ENCODE measurements at regions not wholly inside any gene's neighbourhood (a gene's known extent, or its start where the extent isn't known, plus 50 kb on each side); places are given as distances from the start of the nearest gene placed in this dataset.

GRCh38 chr18:49662506-49662905 is 100.6 kb downstream of the LIPG start:
- no peak overlapping the region for H2AFZ ChIP-seq (ENCODE audit: low read length)
- ChIA-PET POLR2A (ENCODE audit: partially characterized antibody) (no interaction called here), CTCF (ENCODE audit: partially characterized antibody) (no interaction called here)
- no peak overlapping the region for H2BK120ac ChIP-seq (replicated peaks; ENCODE audit: low read depth, low read length)
- H2AK5ac ChIP-seq (ENCODE audit: low read depth, low read length) = no peak overlapping the region
- H4K5ac ChIP-seq (ENCODE audit: insufficient read length, low read depth, low read length) = no peak overlapping the region
- no peak overlapping the region for H4K91ac ChIP-seq (replicated peaks; ENCODE audit: insufficient read length, low read length)
- no peak overlapping the region for H3K4ac ChIP-seq (replicated peaks; ENCODE audit: insufficient read length, low read depth, low read length)
- no peak overlapping the region for H3K4me3 ChIP-seq (ENCODE audit: extremely low read depth in 1 of 4, insufficient read depth in 2 of 4, low read depth in 3 of 4, low read length in 4 of 4)
- no peak overlapping the region for H3K14ac ChIP-seq (ENCODE audit: insufficient read length)
- no peaks in the 10 kb centered on the region for H3K79me2 ChIP-seq (ENCODE audit: control insufficient read depth in 1 of 2, insufficient read depth in 2 of 2, low read length in 2 of 2)
- FAIRE-seq (no peak), DNase-seq (ENCODE audit: low read depth in 1 of 2, low spot score in 2 of 2) (no peak)
- H3K56ac ChIP-seq (replicated peaks; ENCODE audit: insufficient read length, low read depth, low read length) = no peak overlapping the region
- H2BK12ac ChIP-seq (ENCODE audit: low read depth, low read length) = no peak overlapping the region
- no peak overlapping the region for H3K27ac ChIP-seq (ENCODE audit: low read depth, low read length)
- no peak overlapping the region for H2BK15ac ChIP-seq (ENCODE audit: low read length)
- TF ChIP-seq POLR2A (IDR thresholded peaks at IDR 0.05; ENCODE audit: control extremely low read depth in 1 of 2, low read depth in 2 of 2, low read length in 2 of 2) (no peak), NANOG (IDR thresholded peaks at IDR 0.05; ENCODE audit: insufficient read depth, low read depth, low read length, poor library complexity, severe bottlenecking) (no peak), CTBP2 (IDR thresholded peaks at IDR 0.05; ENCODE audit: borderline replicate concordance, insufficient read depth, insufficient read length, low read length) (no peak), TAF7 (optimal IDR thresholded peaks at IDR 0.05; ENCODE audit: borderline replicate concordance, low read depth, low read length) (no peak)
- H3K4me2 ChIP-seq (ENCODE audit: insufficient read depth in 1 of 2, low read depth in 2 of 2, low read length in 2 of 2) = no peak overlapping the region
- H3K4me1 ChIP-seq (replicated peaks in 1 of 4; ENCODE audit: control insufficient read depth in 3 of 4, insufficient read depth in 4 of 4, low read length in 3 of 4) = peaks cover 5 to 11% (median 9%) of the 10 kb centered on the region in 4 experiments
- no peak overlapping the region for H2BK5ac ChIP-seq (ENCODE audit: low read depth, low read length)
- H3K27me3 ChIP-seq (replicated peaks in 1 of 4; ENCODE audit: control insufficient read depth in 3 of 4, extremely low read depth in 1 of 4, insufficient read depth in 3 of 4, low read length in 3 of 4) = no peaks in the 10 kb centered on the region
- no peaks in the 10 kb centered on the region for H4K20me1 ChIP-seq (replicated peaks in 1 of 2; ENCODE audit: control insufficient read depth in 1 of 2, insufficient read depth in 2 of 2, low read length in 2 of 2)
- no peak overlapping the region for H3K23ac ChIP-seq (ENCODE audit: insufficient read length)
- H3K23me2 ChIP-seq (ENCODE audit: low read depth, low read length) = no peaks in the 10 kb centered on the region; the same call in 1 of the 2 replicates
- no peaks in the 10 kb centered on the region for H3K9me3 ChIP-seq (ENCODE audit: insufficient read depth in 2 of 2, low read depth in 1 of 2, low read length in 1 of 2)
- H4K8ac ChIP-seq (ENCODE audit: extremely low read depth, insufficient read depth, low read length) = no peak overlapping the region
- 86% methylated on average over 7 of the region's 7 CpGs; no CpG with 5 or more reads in 1 of the 2 experiments for WGBS, 2 experiments (ENCODE audit: extremely low coverage in 1 of 2, insufficient coverage in 1 of 2, insufficient read length in 1 of 2, insufficient replicate concordance in 2 of 2, low coverage in 1 of 2, low lambda C conversion rate in 2 of 2, missing lambda C conversion rate in 1 of 2)
- H2BK20ac ChIP-seq (ENCODE audit: low read length) = no peak overlapping the region
- no peak overlapping the region for H3K9ac ChIP-seq (replicated peaks in 1 of 4; ENCODE audit: extremely low read depth in 1 of 4, low read depth in 3 of 4, low read length in 3 of 4)
- no peaks in the 10 kb centered on the region for H3K36me3 ChIP-seq (ENCODE audit: control insufficient read depth in 2 of 4, insufficient read depth in 4 of 4, low read length in 3 of 4)
- H3K18ac ChIP-seq (ENCODE audit: extremely low read depth, low read length) = no peak overlapping the region
- H3K79me1 ChIP-seq (ENCODE audit: low read depth, low read length) = no peaks in the 10 kb centered on the region

All from H1 (cell line).